Retinal pigment epithelial cell (primary cell): ENCODE measurements at regions not wholly inside any gene's neighbourhood (a gene's known extent, or its start where the extent isn't known, plus 50 kb on each side); places are given as distances from the start of the nearest gene placed in this dataset.

ENCODE experiments used
- DNase-seq: peaks from one replicate; pipeline ENCODE4 v3.0.0-alpha.2; 2010; ENCODE audit warnings: low read depth
- H3K4me3 ChIP-seq: 2 replicates; pipeline ENCODE4 v1.5.1; 2011; ENCODE audit warnings: mild to moderate bottlenecking, low read length, control low read depth, moderate library complexity
- TF ChIP-seq, protein P1 (sequence below): conservative IDR thresholded peaks from 2 replicates; pipeline ENCODE4 v1.5.1; 2011; ENCODE audit warnings: low read depth, low read length, control low read depth, inconsistent platforms

DNA sequence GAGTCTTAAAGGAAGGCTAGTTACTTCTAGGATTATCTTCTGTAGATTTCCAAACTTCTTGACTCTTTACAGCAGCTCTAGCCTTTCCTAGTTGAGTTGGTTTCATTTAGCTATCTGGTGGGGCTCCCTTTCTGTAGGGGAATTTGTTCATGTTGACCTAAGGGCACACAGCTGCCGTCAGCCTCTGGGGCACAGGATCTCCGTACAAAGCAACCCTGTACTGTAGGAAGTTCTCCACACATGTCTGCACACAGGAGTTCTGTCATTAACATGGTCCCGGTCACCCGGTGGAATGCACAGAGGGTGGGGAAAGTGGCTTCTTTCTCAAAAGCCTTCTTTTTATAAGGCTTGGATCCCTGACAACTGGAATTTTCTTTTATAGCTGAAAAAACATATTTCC lies 88.7 kb upstream of the TNIK start:
- H3K4me3 ChIP-seq, result no peak overlapping the region
- no peak for DNase-seq
- TF ChIP-seq, protein P1, sequence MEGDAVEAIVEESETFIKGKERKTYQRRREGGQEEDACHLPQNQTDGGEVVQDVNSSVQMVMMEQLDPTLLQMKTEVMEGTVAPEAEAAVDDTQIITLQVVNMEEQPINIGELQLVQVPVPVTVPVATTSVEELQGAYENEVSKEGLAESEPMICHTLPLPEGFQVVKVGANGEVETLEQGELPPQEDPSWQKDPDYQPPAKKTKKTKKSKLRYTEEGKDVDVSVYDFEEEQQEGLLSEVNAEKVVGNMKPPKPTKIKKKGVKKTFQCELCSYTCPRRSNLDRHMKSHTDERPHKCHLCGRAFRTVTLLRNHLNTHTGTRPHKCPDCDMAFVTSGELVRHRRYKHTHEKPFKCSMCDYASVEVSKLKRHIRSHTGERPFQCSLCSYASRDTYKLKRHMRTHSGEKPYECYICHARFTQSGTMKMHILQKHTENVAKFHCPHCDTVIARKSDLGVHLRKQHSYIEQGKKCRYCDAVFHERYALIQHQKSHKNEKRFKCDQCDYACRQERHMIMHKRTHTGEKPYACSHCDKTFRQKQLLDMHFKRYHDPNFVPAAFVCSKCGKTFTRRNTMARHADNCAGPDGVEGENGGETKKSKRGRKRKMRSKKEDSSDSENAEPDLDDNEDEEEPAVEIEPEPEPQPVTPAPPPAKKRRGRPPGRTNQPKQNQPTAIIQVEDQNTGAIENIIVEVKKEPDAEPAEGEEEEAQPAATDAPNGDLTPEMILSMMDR, result no peak

DNA sequence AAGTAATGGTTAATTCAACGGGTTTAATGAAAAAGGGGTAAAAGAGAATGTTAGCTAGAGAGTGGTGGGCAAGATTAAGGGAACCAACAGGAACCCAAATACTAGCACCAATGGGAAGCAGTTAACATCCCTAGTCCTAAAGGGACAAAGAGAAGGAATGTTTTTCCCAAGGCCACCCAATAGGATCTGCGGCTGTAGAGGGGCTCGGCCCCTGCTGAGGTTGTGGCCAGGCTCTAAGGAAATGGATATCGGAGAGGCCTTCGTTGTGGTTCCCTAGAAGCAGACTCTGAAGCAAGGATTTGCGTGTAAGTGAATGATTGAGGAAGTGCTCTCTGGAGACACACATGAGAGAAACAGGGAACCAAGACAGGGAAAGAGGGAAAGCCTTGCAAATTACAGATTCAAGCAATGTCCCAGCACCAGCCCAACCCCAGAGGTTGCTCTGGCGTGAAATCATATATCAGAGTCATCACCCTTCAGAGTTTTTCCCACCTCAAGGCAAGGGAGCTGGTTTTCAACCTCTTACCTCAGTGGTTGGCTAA lies 83.6 kb upstream of the TNIK start:
- DNase-seq, result no peak
- TF ChIP-seq, protein P1, result no peak
- no peak overlapping the region for H3K4me3 ChIP-seq

DNA sequence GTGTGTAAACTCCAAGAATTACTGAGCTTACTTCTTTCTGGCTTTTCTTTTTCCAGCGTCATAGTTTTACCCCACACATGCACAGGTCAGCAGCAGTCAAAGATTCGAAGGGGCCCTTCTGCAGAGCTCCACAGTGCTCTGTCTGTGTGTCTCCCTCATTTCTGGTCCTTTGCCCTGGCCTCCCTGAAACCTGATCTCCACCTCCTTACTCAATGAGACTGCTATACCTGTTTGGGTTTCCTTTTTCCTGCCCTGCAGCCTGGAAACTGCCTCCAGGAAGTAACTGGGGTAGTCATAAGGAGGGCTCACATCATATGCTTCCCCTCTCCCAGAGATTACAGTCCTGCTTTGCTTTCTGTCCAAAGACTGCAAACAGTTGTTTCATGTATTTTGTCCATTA lies 82.8 kb upstream of the TNIK start:
- TF ChIP-seq, protein P1, result no peak
- DNase-seq, result no peak
- no peak overlapping the region for H3K4me3 ChIP-seq

DNA sequence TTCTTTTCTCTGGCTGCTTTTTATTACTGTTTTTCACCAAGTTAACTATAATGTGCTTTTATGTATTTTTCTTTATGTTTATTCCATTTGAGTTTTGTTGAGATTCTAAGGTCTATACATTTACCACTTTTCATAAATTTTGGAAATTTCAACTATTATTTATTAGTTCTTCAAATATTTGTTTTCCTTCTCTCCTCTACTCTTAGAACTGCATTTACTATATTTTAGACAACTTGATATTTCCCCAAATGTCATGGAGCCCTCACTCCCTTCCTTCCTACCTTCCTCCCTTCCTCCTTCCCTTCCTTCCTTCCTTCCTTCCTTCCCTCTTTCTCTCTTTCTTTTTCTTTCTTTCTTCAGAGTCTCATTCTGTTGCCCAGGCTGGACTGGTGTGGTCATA lies 81.4 kb upstream of the TNIK start:
- DNase-seq, result no peak
- TF ChIP-seq, protein P1, result no peak
- no peak overlapping the region for H3K4me3 ChIP-seq

DNA sequence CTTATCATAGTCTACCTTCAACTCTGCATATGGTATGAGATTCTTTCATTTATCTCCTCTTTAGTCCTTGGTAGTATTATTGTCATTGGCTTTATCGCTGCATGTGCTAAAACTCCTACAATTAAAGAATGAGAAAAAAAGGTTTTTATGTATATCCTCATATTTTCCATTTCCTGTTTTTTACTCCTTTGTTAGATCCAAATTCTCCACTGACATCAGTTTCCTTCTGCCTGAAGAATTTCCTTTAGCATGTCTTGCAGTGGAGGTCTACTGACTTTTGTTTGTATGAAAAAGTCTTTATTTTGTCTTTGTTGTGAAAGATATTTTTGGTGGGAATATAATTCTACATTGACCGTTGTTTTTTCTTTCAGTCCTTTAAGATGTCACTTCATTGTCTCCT lies 81.0 kb upstream of the TNIK start:
- no peak overlapping the region for H3K4me3 ChIP-seq
- DNase-seq, result no peak
- TF ChIP-seq, protein P1, result no peak

DNA sequence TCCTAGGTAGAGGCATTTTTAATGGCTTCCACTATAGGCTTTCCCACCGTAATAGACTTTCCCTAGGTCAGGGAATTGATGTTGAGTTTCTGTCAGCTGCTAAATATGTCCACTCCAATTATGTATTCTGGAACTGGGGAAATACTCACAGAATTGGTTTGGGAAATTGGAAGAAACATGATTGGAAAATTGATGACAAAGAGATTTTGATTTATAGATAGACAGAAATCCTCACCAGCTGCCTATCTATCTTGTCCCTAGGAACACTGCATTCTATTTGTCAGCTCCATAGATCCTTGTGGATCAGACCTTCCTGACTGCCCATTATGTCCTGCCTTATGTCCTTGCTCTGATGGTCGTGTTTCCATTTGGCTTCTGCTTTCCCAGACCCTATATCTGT lies 75.6 kb upstream of the TNIK start:
- TF ChIP-seq, protein P1, result no peak
- no peak for DNase-seq
- H3K4me3 ChIP-seq, result no peak overlapping the region

DNA sequence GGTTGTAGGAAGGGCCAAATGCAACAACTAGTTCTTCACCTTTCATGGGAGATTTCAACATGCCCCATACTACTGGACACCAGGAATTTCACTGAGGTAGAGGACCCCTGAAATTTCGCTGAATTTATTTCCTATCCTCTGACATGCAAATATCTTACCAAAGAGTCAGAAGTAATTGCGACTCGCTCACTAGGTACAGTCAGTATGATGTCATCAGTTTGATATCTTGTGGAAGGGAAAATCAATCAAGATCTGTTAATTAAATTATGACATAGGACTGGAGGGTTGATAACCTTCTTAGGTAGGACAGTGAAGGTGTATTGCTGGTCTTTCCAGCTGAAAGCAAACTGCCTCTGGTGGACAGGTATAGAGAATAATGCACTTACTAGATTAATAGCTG lies 74.9 kb upstream of the TNIK start:
- no peak overlapping the region for H3K4me3 ChIP-seq
- TF ChIP-seq, protein P1, result no peak
- no peak for DNase-seq
